ENCODE measurements at regions not wholly inside any gene's neighbourhood (a gene's known extent, or its start where the extent isn't known, plus 50 kb on each side); places are given as distances from the start of the nearest gene placed in this dataset.

DNA sequence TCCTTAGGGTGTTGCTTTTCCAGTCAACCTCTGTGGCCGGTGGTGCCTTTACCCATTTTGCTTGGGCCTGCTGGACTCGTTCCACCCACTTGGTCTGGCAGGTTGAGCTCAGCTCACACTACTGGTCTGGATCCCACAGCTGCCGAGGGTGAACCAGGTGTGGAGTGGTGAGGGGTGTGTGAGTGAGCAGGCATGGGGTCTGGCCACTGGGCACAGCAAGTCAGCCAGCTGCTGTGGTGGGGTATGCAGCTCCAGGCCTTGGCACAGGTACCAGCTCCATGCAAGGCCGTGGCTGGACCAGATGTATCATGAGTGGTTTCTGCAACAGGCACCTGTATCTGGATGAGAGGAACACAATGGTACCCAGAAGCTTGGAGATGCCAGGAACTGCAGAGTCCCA, 277.6 kb upstream of the KLHL1 start:
- TF ChIP-seq, protein P1, sequence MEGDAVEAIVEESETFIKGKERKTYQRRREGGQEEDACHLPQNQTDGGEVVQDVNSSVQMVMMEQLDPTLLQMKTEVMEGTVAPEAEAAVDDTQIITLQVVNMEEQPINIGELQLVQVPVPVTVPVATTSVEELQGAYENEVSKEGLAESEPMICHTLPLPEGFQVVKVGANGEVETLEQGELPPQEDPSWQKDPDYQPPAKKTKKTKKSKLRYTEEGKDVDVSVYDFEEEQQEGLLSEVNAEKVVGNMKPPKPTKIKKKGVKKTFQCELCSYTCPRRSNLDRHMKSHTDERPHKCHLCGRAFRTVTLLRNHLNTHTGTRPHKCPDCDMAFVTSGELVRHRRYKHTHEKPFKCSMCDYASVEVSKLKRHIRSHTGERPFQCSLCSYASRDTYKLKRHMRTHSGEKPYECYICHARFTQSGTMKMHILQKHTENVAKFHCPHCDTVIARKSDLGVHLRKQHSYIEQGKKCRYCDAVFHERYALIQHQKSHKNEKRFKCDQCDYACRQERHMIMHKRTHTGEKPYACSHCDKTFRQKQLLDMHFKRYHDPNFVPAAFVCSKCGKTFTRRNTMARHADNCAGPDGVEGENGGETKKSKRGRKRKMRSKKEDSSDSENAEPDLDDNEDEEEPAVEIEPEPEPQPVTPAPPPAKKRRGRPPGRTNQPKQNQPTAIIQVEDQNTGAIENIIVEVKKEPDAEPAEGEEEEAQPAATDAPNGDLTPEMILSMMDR (IDR thresholded peaks at IDR 0.05) = no peak
- no peak for TF ChIP-seq POLR2A (IDR thresholded peaks at IDR 0.05)
